Stimulated activated CD4-positive, alpha-beta T cell treated with anti-CD3 and anti-CD28 coated beads, Interleukin-2, amount 100 ng/mL, for 4 hours (primary cell): ENCODE measurements at regions not wholly inside any gene's neighbourhood (a gene's known extent, or its start where the extent isn't known, plus 50 kb on each side); places are given as distances from the start of the nearest gene placed in this dataset.

Experiments used
- DNase-seq: peaks from one replicate; pipeline ENCODE4 v3.0.0-alpha.2; 2020; ENCODE audit warnings: low read depth

DNA sequence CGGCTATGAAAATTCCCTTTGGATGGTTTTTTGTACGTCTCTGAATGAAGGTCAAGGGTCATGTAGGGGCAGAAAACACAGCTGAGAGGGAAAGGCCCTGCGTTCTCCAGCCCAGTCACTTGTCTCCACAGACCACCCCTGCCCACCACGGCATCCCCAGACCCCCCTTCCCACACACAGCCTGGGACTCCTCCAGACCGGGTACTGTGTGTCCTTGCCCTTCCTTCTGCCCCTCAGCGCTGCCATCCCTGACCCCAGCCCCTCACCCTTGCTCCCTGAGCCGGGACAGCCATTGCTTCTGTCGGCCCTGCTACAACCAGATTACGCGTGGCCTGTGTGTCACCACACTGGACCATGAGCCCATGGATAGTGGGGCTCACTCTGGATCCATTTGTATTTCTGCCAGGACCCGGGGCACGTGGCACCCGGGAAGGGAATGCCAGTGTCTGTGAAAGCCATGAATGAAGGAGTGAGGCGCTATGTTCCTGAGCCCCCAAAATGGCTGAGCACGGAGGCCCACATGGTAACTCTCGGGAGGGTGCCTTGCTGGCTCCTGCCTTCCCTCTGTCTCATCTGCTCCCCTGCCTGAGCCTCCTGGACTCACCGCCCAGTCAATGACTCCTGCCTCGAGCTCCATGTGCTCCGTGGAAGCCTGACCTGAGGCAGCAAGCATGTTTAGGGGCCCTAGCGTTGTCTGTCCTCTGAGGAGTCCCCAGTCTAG, 139.1 kb upstream of the FOXF1 start:
- no peak for DNase-seq

DNA sequence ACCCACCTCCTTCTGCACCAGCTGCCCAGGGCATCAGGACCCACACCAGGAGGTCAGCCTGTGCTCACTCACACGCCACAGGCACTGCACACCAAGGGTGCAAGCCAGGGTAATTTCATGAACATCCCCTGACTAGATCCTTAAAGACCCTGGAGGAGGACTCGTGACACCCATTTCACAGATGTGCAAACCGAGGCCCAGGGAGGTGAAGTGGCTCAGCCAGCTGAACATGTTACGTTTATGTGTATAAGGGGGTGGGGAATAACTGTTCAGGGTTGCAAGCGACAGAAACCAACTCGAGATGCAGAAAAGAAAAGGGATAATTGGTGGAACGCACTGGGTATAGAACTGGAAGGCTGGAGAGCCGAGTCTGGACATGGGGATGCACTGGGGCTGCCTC, 138.1 kb upstream of the FOXF1 start:
- no peak for DNase-seq

DNA sequence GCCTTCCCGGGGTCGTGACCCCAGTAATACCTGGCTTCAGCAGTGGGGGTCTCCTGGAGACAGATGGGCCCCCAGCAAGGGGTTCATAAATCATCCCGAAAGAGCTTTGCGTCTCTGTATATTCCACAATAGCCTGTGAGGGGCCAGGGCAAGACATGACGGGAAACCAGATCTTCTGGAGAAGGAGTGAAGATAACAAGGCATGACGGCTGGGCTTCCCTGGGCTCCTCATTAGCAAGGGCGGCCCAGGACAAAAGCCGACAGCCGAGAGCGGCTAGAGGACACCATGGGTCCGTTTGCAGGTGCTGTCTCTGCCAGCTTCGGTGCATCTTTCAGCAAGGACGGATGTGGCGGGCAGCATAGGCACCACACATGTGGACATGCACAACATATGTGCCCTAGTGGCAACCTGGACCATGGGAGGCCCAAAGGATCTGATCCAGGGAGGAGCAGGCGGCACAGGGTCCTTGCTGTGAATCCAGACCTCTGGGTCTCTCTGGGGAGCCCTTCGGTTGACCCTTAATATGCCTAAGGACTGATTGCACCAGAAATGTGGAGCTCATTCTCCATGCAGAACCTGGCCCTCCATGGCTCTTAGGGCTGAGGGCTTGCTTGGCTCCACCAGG, 136.9 kb upstream of the FOXF1 start:
- no peak for DNase-seq

DNA sequence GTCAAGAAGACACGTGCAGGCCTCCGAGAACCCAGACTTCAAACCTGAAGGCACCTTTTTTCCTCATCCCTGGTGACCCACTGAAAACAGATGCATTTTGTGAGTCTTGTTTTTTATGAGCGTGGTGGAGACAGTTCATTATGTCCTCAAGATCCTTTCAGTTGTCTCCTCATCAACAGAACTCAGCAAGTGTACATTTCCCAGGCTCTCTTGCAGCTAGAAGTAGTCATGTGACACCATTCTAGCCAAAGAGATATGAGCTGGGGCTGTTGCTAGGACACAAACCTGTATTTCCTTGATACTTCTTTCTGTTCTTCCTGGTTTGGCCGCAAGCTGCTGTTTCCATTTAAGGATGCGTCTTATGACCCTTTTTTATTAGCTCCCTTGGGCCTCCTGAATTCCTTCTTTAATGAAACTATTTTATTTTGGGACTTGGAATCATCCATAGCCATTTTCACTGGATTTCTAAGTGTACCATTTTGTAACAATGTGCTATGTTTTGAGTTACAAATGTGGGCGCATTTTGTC, 135.7 kb upstream of the FOXF1 start:
- no peak for DNase-seq

DNA sequence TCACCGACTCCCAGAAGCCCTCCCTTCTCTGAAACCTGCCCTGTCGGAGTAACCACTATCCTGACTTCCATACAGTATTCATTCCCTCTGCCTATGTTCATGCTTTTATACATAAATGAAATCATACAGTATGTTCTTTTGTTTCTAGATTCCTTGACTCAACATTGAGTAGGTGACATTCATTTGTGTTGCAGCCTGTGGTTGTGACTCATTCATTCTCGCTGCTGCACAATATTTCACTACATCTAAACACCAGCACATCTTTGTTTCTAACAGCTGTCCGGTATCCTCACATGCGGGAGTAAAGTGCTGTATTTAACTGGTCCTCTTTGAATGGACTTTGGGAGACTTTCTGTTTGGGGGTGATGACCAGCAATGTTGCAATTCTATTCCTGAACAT, 135.0 kb upstream of the FOXF1 start:
- no peak for DNase-seq

DNA sequence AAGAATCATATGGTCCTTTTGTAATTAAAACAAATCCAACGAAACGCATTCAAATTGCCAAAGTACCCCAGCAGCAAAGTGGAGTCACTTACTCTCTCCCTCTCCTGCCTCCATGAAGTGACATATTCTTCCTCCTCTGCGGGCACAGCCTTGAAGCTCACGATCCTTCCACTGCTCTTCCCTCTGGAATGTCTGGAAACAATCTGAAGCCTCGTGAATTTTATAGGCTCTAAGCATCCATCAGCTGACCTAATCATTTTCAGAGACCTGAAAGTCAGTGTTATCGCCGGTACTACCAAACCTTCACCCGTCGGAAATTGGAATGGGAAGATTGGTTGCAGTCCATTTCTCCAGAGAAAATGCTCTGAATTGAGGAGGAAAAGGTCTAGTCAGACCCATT, 134.5 kb upstream of the FOXF1 start:
- no peak for DNase-seq

DNA sequence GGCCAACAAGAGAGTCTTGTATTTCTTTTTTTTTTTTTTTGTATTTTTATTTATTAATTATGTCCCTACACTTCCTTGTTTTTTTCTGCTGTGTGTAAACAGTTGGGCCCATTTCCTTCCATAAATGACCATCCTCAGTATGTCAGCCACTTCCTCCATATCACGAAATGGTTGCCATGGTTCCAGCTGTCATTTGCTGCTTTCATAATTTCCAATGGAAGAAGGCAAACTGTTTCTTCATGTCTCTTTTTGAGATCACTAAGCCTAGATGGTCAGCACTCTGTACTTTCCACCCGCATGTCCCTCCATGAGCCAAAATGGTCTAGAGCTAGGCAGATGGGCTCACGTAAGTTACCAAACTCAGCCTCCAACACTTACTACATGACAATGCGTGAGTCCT, 133.5 kb upstream of the FOXF1 start:
- DNase-seq = no peak

DNA sequence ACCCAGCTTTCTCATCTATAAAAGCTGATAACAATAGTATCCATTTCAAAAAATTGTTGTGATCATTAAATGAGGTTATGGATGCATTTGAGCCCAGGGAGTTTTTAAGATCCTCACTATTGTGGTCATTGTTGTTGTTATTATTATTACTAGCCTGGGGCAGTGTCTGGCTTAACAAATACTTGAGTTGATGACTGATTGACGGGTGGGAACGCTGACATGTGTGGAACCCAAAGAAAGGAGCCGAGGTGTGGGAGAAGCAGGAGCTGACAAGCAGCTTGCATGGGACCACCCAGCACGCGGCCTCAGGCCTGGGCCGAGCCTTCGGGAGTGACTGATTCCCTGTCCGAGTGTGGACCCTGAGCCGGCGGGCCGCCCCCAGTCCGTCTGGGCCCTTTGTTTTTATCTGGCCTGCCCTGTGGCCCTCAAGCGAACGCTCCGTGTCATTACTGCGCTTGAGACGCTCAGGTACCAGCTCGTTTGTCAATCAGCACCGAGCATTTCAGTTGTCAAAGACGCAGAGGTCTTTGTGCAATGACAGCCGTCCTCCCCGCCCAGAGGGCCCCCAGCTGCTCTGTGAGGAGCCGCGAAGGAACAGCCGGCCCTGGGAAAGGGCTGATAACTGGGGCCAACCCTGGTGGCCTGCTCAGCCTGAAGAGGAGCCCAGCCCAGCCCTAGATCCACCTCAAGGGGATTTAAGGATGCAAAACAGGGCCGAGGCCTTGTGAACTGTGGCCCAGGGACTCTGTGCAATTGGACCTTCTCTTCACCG, 132.9 kb upstream of the FOXF1 start:
- DNase-seq = no peak

DNA sequence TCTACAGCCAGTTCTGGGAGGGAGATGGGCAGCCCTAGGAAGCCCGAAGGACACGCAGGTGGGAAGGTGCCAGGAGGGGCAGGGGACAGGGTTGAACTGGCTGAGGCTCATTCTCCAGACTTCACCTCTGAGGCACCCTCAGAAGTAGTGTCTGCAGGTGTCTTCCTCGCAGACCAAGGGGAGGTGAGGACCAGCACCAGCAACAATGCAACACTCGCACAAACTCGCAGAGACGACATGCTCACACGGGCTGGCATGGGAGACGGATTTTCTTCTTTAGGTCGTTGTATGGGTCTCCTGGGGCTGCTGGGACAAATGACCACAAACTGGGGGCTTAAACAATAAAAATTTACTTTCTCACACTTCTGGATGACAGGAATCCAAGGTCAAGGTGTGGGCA, 132.2 kb upstream of the FOXF1 start:
- DNase-seq = no peak

DNA sequence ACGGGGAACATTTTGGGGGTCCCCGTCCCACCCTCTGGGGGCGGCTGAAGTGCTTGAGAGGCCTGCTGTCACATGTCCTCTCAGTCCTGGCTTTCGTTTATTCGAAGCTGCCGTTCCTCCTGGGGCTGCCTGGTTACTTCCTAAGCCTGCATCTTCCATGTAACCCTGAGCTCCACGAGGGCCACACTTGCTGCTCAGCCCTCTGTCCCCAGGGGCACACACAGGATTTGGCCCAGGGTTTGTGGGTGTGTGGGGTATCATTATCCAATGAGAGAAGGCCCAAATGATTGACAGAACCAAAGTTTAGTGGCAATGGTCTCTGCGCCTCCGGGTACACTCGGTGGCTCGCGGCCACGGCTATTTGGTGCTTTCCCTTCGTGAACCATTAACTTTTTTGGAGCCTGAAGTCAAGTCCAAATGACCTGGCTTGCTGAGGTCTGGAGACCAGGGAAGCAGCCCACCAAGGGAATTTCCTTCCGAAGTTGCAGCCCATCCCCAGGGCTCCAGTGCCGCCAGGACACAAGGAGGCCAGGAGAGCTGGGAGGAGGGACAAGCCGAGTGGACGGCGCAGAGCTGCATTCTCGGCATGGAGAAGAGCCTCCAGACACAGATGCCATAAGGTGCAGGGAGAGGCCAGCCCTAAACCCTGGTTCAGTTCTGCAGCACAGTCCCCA, 131.4 kb upstream of the FOXF1 start:
- no peak for DNase-seq

DNA sequence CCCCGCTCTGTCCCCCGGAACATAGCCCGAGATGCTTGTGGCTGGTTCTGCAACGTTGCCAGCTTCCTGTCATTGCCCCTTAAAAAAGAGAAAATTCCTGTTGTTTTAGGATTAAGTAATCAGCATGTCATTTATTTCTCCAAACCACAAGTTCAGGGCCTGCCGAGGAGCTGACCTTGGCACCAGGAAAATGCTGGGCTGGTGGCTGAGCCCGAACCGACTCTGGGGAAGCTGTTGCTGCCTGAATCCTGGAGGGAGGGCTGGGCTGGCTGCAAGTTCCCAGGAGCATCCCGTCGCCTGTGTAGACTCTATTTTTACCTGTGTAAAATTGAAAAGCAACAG, 130.9 kb upstream of the FOXF1 start:
- no peak for DNase-seq

DNA sequence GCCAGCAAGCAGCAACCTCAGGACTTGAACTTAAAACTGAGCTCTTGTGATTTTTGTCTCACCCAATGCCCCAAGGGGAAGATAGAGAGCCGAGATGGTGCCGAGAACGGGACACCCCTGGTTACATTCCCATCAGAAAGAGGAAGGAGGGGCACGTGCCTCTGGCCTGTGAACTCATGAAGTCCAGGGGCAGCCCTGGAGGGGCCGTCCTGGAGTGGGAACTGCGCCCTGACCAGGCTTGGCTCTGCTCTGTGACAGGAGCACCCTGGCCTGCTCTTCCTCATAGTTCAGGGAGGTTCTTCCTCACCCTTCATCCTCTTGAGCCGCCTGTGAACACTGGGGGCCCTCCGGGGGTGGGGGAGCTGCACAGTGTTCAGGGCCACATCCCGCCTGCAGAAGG, 130.3 kb upstream of the FOXF1 start:
- no peak for DNase-seq

DNA sequence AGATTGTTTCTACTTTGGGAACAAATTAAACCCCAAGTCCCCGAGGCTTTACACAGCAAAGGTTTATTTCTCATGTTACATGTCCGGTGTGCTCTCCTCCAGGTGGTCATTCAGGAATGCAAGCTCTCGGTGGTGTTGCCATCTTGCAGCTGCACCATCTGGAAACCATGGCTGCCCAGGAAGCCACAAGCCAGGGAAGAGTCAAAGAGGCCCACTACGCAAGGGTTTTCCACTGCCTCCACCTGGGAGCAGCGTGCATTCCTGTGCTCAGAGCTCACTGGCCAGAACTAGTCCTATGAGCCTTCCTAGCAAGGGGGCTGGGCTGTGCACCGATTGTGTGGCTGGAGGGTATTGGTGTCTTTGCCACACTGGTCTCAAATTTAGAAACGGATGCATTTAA, 128.8 kb upstream of the FOXF1 start:
- DNase-seq = no peak

DNA sequence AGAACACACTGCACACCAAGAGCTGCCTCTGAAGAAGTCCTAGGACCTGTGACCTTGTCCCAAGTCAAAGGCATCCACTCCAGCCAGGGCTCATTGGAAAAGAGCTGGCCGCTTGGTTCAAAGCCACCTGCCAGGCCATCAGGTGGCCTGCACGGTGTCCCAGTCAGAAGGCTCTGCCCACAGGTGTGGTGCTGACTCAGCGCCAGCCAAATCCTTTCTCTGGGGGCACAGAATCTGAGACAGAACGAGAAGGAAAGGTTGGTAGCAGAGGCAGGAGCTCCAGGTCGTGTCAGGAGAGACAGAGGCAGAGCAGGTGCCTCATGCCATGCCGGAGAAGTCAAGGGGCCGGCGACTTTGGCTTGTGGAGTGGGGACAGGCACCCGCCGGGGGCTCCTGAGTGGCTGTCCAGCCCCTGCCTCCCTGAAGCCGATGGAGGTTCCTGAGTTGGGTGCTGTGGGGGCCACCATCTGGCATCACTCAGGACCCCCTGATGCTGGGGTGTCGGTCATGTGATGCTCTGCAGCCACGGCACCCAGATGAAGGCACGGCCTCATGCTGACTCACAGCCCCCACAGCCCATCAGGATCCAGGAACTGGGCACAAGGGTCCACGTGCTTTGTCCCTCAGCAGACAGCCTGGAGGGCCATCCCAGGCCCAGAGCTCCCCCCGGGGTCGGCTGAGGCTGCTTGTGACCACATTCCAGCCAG, 128.1 kb upstream of the FOXF1 start:
- no peak for DNase-seq

DNA sequence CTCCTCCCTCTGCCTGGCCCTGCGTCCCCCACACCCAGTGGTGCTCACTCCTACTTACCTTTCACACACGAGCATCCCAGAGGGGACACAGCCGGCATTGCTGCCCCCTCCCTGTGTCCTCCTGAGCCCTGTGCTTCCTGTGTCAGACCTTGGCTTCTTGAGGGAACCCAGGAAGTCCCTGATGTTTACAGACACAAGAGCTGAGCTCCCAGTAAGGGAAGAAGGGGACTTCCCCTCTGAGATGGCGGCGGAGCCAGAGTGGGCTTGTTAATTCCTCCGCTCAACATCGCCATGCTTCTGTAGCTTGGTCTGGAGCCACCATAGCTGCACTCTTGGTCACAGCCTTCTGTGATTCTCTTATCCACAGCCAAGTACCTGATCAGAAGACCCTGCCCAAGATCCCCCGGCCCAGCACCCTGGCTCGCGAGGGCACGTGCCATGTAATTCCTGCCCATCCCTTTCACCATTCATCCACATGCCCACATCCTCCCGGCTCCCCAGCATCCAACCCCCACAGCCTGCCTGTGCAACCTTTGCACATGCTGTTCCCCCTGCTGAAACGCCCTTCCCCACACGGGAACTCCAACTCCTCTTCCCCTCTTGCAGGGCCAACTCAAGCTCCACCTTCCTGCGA, 127.4 kb upstream of the FOXF1 start:
- DNase-seq = no peak

DNA sequence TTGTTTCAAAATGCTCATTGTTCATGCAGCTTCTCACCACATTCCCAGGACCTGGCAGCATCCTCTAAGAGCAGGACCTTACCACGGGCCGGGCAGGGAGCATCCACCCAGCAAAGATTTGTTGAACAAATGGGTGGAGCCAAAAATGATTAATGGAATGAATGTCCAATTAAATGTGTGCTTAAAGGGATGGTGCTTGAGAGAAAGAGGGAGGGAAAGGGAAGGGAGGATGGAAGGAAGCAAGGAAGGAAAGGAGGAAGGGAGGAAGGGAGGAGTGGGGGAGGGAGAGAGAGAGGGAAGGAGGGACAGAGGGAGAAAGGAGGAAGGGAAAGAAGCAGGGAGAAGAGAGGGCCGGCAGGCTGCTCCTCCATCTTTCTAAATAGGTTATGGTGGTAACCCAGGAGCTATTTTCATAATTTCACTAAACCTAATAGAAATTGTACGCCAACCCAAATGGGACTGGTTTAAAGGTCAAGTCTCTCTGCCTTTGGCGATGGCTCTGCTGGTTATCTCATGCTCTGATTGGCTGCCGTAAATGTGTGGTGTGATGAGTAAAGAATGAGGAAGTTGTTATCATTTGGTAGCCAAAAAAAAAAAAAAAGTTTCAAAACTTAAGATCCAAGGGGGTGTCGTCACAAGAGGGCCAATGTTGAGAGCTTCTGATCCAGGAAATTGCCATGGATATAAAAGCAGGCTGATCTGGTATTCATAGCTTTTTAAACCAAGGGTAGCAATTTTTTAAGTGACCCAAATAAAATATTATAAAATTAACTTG, 126.7 kb upstream of the FOXF1 start:
- DNase-seq = no peak

DNA sequence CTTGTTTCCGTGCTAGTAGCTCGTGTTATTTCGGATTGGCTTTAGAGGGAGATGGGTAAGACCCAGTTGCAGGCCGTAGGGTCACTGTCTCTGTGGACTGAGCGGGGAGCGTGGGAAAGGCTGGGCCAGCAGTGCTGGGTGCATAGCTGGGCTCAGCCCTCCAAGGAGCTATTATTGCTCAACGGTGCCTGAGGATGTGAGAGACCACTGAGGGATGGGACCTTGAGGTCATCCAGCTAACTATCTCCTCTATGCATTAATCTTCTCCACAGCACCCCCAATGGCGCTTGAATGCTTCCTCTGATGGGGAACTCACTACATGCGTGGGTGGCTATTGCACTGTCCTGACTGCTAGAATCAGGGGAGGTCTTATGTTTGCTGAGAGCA, 126.1 kb upstream of the FOXF1 start:
- no peak for DNase-seq

DNA sequence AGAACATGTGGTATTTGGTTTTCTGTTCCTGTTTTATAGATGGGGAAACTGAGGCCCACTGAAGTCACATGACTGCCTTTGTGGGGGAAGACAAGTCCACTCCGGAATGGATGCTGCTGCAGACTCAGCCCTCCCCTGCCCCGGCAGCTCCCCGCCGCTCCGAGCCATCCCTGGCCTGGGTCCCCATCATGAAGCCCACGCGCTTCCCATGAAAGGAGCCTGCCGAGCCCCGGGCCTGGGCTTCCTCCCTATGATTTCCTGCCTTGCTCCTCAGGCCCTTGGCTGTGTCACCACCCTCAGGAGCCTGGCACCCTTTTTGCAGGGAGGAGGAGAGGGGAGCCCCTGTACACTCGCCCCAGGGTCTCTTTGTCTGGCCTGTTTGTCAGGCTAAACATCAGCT, 125.3 kb upstream of the FOXF1 start:
- DNase-seq = no peak

DNA sequence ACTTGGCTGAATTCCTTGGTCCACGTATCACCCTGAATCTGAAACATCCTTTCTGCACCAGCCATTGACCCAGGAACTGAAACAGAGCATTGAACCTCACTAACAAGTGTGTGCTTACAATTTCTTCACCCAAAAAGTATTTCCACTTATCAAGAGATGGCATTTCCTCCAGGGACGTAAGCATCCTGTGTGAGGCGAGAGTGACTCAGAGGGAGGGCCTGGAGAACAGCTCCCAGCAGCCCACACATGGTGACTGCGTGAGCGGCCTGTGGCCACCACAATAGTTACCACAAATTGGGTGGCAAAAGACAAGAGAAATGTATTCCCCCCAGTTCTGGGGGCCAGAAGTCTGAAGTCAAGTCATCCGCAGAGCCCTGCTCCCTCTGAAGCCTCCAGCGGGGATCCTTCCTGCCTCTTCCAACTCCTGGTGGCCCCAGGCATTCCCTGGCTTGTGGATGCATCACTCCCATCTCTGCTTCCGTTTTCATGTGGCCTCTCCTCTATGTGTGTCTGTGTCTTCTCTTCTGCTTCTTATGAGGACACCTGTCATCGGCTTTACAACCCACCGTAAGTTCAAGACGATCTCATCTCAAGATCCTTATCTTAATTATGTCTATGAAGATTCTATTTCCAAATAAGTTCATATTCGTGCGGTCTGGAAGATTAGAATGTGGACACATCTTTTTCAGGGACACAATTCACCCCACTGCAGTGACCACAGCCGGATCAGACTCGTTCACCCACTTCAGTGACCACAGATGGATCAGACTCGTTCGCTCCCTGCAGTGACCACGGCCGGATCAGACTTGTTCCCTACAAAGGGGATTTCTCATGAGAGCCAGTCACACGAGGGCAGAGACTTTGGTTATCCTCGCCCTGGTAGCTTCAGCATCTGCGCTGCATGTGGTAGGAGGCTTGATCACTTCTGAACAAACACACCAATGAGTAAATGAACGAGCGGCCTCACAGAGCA, 122.6 kb upstream of the FOXF1 start:
- DNase-seq = no peak

DNA sequence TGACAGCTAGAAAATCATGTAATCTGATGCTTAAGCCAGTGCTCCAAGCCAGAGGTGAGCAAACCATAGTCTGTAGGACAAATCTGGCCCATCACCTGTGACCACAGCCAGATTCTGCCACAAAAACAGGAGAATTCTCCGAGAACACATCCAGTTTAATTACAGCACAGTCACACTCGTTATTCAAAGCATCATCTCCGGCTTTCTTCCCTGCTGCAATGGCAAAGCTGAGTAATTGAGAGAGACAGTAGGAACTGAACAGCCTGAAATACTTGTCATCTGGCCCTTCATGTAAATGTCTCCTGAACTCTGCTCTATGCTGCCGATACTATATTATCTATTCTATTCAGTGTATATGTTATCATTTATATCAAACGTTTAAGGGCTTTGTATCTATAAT, 121.4 kb upstream of the FOXF1 start:
- DNase-seq = no peak
